OCI-LY1 (cell line): ENCODE measurements at regions not wholly inside any gene's neighbourhood (a gene's known extent, or its start where the extent isn't known, plus 50 kb on each side); places are given as distances from the start of the nearest gene placed in this dataset.

Source experiments
- CTCF ChIP-seq: fragments of 200-600 bp; sonication (generic), shearing (Covaris generic); IDR thresholded peaks from 2 replicates; pipeline ENCODE4 v1.5.1; 2017; ENCODE audit warnings: mild to moderate bottlenecking, antibody characterized with exemption, low read length, moderate library complexity, mixed read lengths
- EZH2 ChIP-seq: fragments of 200-600 bp; sonication (generic), shearing (Covaris generic); IDR thresholded peaks from 2 replicates; pipeline ENCODE4 v1.8.0; 2017; ENCODE audit warnings: borderline replicate concordance, mixed run types, mild to moderate bottlenecking, antibody characterized with exemption, low read length, moderate library complexity, mixed read lengths

GRCh38 chr6:150549007-150549406 lies 50.7 kb upstream of the PLEKHG1 start:
- TF ChIP-seq CTCF (no peak), EZH2 (no peak)
